Neural progenitor cell (in vitro differentiated cells): ENCODE measurements at regions not wholly inside any gene's neighbourhood (a gene's known extent, or its start where the extent isn't known, plus 50 kb on each side); places are given as distances from the start of the nearest gene placed in this dataset.

Source experiments
- EZH2phosphoT487 ChIP-seq: fragments of 200-600 bp; sonication (generic); IDR thresholded peaks from 2 replicates; pipeline ENCODE4 v1.6.1; 2017; ENCODE audit warnings: antibody characterized with exemption
- TF ChIP-seq, protein P1 (sequence below): fragments of 200-600 bp; sonication (generic); IDR thresholded peaks from 2 replicates; pipeline ENCODE4 v1.5.1; 2017; ENCODE audit warnings: antibody characterized with exemption, mild to moderate bottlenecking

DNA sequence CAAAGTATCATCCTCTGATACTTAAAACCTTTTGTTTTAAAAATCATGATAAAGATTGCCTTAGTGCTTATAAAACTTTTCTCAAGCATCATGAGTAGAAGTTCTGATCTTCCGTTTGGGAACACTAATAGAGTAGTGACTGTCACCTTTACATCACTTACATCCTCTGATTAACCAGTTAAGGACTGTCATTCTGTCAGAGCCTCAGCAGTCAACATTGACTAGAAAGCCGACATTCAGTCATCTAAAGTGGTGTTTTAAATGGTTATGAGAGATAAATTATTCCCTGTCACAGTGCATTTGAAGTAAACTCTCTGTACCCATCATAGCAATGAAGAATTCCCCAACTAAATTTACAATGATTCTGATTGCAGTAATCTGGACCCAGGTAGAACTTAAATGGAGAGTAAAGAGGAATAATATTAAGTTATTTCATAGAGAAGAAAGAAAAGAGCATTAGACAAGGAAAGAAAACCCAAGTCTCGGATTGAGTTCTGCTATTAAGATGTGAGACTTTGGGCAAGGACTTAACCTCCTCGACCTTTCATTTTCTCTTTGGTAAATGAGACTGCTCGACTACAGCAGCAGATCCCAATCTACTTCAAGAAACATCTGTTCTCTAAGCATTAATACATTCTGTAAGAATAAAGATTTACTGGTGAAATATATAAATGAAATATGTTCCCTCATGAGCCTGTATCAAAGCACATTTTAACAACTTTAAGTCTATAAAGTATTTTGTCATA lies 563.9 kb upstream of the LMO3 start:
- TF ChIP-seq, protein P1, sequence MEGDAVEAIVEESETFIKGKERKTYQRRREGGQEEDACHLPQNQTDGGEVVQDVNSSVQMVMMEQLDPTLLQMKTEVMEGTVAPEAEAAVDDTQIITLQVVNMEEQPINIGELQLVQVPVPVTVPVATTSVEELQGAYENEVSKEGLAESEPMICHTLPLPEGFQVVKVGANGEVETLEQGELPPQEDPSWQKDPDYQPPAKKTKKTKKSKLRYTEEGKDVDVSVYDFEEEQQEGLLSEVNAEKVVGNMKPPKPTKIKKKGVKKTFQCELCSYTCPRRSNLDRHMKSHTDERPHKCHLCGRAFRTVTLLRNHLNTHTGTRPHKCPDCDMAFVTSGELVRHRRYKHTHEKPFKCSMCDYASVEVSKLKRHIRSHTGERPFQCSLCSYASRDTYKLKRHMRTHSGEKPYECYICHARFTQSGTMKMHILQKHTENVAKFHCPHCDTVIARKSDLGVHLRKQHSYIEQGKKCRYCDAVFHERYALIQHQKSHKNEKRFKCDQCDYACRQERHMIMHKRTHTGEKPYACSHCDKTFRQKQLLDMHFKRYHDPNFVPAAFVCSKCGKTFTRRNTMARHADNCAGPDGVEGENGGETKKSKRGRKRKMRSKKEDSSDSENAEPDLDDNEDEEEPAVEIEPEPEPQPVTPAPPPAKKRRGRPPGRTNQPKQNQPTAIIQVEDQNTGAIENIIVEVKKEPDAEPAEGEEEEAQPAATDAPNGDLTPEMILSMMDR: no peak
- no peak for TF ChIP-seq EZH2phosphoT487
